Ishikawa (cell line): ENCODE measurements at regions not wholly inside any gene's neighbourhood (a gene's known extent, or its start where the extent isn't known, plus 50 kb on each side); places are given as distances from the start of the nearest gene placed in this dataset.

Experiments used
- CEBPB ChIP-seq: IDR thresholded peaks from 2 replicates; pipeline ENCODE4 v1.6.1; 2012
- CREB1 ChIP-seq: IDR thresholded peaks from 2 replicates; pipeline ENCODE4 v1.6.1; 2012; ENCODE audit warnings: low read depth
- EGR1 ChIP-seq: IDR thresholded peaks from 2 replicates; pipeline ENCODE4 v1.6.1; 2012
- EP300 ChIP-seq: IDR thresholded peaks from 2 replicates; pipeline ENCODE4 v1.6.1; 2012; ENCODE audit warnings: borderline replicate concordance
- NFIC ChIP-seq: IDR thresholded peaks from 2 replicates; pipeline ENCODE4 v1.6.1; 2012
- RAD21 ChIP-seq: IDR thresholded peaks from 2 replicates; pipeline ENCODE4 v1.6.1; 2012; ENCODE audit warnings: low read depth
- TAF1 ChIP-seq: IDR thresholded peaks from 2 replicates; pipeline ENCODE4 v1.6.1; 2012; ENCODE audit warnings: low read depth, mild to moderate bottlenecking
- TEAD4 ChIP-seq: IDR thresholded peaks from 2 replicates; pipeline ENCODE4 v1.6.1; 2012
- TF ChIP-seq, protein P1 (sequence below): IDR thresholded peaks from 2 replicates; pipeline ENCODE4 v1.6.1; 2012

DNA sequence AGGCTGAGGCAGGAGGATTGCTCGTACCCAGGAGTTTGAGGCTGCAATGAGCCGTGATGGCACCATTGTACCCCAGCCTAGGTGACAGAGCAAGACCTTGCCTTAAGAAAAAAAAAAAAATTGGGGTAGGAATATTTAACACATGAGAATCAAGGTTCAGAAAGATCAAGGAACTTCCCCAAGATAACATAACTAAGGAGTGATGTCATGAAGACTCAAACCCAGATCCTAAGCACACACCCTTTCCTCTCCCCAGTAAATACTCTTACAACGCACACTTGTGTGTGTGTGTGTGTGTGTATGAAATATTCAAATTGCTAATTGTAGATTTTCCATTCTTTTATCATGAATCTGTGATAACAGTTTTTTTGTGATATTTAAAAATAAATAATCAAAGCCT, 90.6 kb upstream of the NUDT4 start:
- TF ChIP-seq, protein P1, sequence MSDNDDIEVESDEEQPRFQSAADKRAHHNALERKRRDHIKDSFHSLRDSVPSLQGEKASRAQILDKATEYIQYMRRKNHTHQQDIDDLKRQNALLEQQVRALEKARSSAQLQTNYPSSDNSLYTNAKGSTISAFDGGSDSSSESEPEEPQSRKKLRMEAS: no peak
- TF ChIP-seq EGR1 (no peak), RAD21 (no peak), TAF1 (no peak), TEAD4 (no peak), CREB1 (no peak), EP300 (no peak), CEBPB (no peak), NFIC (no peak)
